HepG2 (cell line): ENCODE measurements at regions not wholly inside any gene's neighbourhood (a gene's known extent, or its start where the extent isn't known, plus 50 kb on each side); places are given as distances from the start of the nearest gene placed in this dataset.

Experiments
- ATF2 ChIP-seq: sonication (generic); formaldehyde crosslinking; IDR thresholded peaks from 2 replicates; pipeline ENCODE4 v1.4.0; 2020; ENCODE audit warnings: missing genetic modification reagents
- BRD4 ChIP-seq: sonication (generic); formaldehyde crosslinking; IDR thresholded peaks from 2 replicates; pipeline ENCODE4 v1.4.0; 2020; ENCODE audit warnings: missing genetic modification reagents
- CTCF ChIP-seq: sonication (generic); formaldehyde crosslinking; IDR thresholded peaks from 2 replicates; pipeline ENCODE4 v1.5.0; 2020; ENCODE audit warnings: mild to moderate bottlenecking, missing genetic modification reagents, moderate library complexity
- ESRRA ChIP-seq: sonication (generic); formaldehyde crosslinking; IDR thresholded peaks from 2 replicates; pipeline ENCODE4 v1.5.1; 2020; ENCODE audit warnings: mild to moderate bottlenecking, low read depth, missing genetic modification reagents
- EZH2 ChIP-seq: conservative IDR thresholded peaks from 2 replicates; pipeline ENCODE4 v1.6.1; 2012; ENCODE audit warnings: mild to moderate bottlenecking, low read depth, low read length, moderate library complexity
- KLF11 ChIP-seq: IDR thresholded peaks from 2 replicates; pipeline ENCODE4 v1.6.1; 2016; ENCODE audit warnings: missing compliant biosample characterization
- MAFK ChIP-seq, 2 experiments: IDR thresholded peaks in 1 of 2; conservative IDR thresholded peaks in 1 of 2; 2 replicates each; pipeline ENCODE4 v1.6.1; 2011; ENCODE audit warnings: improper control_type of control experiment in 2 of 2, low read length in 2 of 2
- NCOA5 ChIP-seq: sonication (generic); formaldehyde crosslinking; IDR thresholded peaks from 2 replicates; pipeline ENCODE4 v1.4.0; 2020; ENCODE audit warnings: missing genetic modification reagents
- NFIC ChIP-seq: IDR thresholded peaks from 2 replicates; pipeline ENCODE4 v1.6.1; 2012; ENCODE audit warnings: mild to moderate bottlenecking, low read length, inconsistent platforms
- RFXANK ChIP-seq: IDR thresholded peaks from 2 replicates; pipeline ENCODE4 v1.6.1; 2016
- SP4 ChIP-seq: sonication (generic); formaldehyde crosslinking; IDR thresholded peaks from 2 replicates; pipeline ENCODE4 v1.8.1; 2023; ENCODE audit warnings: mild to moderate bottlenecking, missing genetic modification reagents
- ZNF382 ChIP-seq: sonication (generic); formaldehyde crosslinking; IDR thresholded peaks from 2 replicates; pipeline ENCODE4 v1.5.0; 2020; ENCODE audit warnings: missing genetic modification reagents, mild to moderate bottlenecking, borderline replicate concordance
- ZNF605 ChIP-seq: sonication (generic); formaldehyde crosslinking; IDR thresholded peaks from 2 replicates; pipeline ENCODE4 v1.8.0; 2022; ENCODE audit warnings: mild to moderate bottlenecking, missing genetic modification reagents
- ZSCAN12 ChIP-seq: sonication (generic); formaldehyde crosslinking; IDR thresholded peaks from 2 replicates; pipeline ENCODE4 v1.9.0; 2021; ENCODE audit warnings: mild to moderate bottlenecking, missing genetic modification reagents

- TF ChIP-seq SP4 (CRISPR knock-in tag) = no peak
- TF ChIP-seq ESRRA (CRISPR knock-in tag) = no peak
- no peak for TF ChIP-seq NCOA5
- no peak for TF ChIP-seq ATF2 (CRISPR knock-in tag)
- TF ChIP-seq ZNF605 (CRISPR knock-in tag) = no peak
- TF ChIP-seq BRD4 (CRISPR knock-in tag) = no peak
- no peak for TF ChIP-seq ZNF382 (CRISPR knock-in tag)
- no peak for TF ChIP-seq CTCF (CRISPR knock-in tag)
- no peak for TF ChIP-seq EZH2
- TF ChIP-seq RFXANK (CRISPR knock-in tag) = no peak
- TF ChIP-seq NFIC = no peak
- no peak for TF ChIP-seq KLF11 (CRISPR knock-in tag)
- no peak for TF ChIP-seq ZSCAN12 (CRISPR knock-in tag)
- TF ChIP-seq MAFK (conservative IDR thresholded peaks at IDR 0.05 in 1 of 2, IDR thresholded peaks at IDR 0.05 in 1 of 2; ENCODE audit: low read length in 2 of 2) = no peak
Measured at GRCh38 chr11:62048100-62048499, 75.7 kb upstream of the INCENP start.
